ENCODE measurements at regions not wholly inside any gene's neighbourhood (a gene's known extent, or its start where the extent isn't known, plus 50 kb on each side); places are given as distances from the start of the nearest gene placed in this dataset.

DNA sequence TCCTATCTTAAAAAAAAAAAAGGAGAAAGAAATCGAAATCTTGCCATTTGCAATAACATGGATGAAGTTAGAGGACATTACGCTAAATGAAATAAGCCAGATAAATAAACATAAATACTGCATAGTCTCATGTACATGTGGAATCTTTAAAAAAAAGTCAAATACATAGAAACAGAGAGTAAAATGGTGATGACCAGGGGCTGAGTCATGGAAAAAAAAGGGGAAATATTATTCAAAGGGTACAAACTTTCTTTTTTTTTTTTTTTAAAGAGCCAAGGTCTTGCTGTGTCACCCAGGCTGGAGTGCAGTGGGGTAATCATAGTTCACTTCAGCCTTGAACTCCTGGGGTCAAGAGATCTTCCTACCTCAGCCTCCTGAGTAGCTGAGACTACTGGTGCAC, 310.1 kb downstream of the ZNF608 start:
- Mint-ChIP-seq H3K27ac (no peak overlapping the region), H3K4me3 (ENCODE audit: low read depth) (no peak overlapping the region), H3K36me3 (ENCODE audit: insufficient read depth) (peaks cover 3% of the 10 kb centered on the region), H3K9me3 (ENCODE audit: low read depth) (peaks cover 28% of the 10 kb centered on the region), H3K4me1 (ENCODE audit: low read depth) (peaks cover 12% of the 10 kb centered on the region), H3K27me3 (no peaks in the 10 kb centered on the region)
- no peak for TF ChIP-seq CTCF (IDR thresholded peaks at IDR 0.05; ENCODE audit: unreplicated experiment)
- DNase-seq (ENCODE audit: low spot score, unreplicated experiment) = no peak

DNA sequence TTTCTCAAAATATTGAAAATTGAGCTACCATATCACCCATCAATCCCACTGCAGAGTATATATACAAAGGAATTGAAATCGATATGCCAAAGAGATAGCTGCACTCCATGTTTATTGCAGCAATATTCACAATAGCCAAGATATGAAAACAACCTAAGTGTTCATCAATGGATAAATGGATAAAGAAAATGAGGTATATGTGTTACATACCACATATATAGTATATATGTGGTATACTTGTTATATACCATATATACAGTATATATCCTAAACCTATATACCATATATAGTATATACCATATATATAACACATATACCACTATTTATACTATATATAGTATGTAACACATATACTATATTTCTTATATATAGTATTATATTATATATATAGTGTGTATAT, 313.3 kb downstream of the ZNF608 start:
- TF ChIP-seq CTCF (IDR thresholded peaks at IDR 0.05; ENCODE audit: unreplicated experiment) = no peak
- Mint-ChIP-seq H3K27me3 (no peaks in the 10 kb centered on the region), H3K4me1 (ENCODE audit: low read depth) (peaks cover under 1% of the 10 kb centered on the region), H3K27ac (no peak overlapping the region), H3K9me3 (ENCODE audit: low read depth) (peaks cover 33% of the 10 kb centered on the region), H3K4me3 (ENCODE audit: low read depth) (no peak overlapping the region), H3K36me3 (ENCODE audit: insufficient read depth) (peaks cover 3% of the 10 kb centered on the region)
- no peak for DNase-seq (ENCODE audit: low spot score, unreplicated experiment)

DNA sequence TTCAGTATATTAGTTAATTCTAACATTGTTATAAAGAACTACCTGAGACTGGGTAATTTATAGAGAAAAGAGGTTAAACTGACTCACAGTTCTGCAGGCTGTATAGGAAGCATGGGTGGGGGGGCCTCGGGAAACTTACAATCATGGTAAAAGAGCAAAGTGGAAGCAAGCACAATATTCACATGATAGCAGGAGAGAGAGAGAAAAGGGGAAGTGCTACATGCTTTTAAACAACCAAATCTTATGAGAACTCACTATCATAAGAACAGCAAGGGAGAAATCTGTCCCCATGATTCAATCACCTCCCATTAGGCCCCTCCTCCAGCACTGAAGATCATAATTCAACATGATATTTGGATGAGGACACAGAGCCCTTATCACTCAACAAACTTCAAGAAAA, 324.9 kb downstream of the ZNF608 start:
- Mint-ChIP-seq H3K9me3 (ENCODE audit: low read depth) (peaks cover 28% of the 10 kb centered on the region), H3K36me3 (ENCODE audit: insufficient read depth) (peaks cover 6% of the 10 kb centered on the region), H3K27ac (no peak overlapping the region)

DNA sequence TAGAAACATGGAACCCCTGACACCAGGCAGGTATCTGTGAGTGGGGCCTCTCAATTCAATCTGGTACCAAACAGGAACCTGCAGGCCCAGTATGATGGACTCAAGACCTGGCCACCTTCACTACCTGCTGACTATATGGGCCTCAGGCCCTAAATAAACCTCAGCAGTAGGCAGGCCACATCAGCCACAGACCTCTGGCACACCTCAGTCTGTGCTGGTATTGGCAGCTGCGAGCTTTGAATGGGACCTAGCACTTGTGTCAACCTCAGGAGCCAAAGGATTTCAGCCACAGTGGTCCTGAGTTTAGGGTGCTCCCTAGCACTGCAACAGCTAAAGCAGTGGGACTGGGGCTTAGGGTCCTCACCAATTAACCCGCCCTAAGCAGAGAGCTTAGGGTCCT, 325.5 kb downstream of the ZNF608 start:
- peaks cover 3% of the 10 kb centered on the region for H3K4me1 Mint-ChIP-seq (ENCODE audit: low read depth)
- H3K27me3 Mint-ChIP-seq = no peaks in the 10 kb centered on the region
- no peak for TF ChIP-seq CTCF (IDR thresholded peaks at IDR 0.05; ENCODE audit: unreplicated experiment)
- H3K36me3 Mint-ChIP-seq (ENCODE audit: insufficient read depth) = peaks cover 6% of the 10 kb centered on the region
- H3K27ac Mint-ChIP-seq = no peak overlapping the region
- no peak overlapping the region for H3K4me3 Mint-ChIP-seq (ENCODE audit: low read depth)
- no peak for DNase-seq (ENCODE audit: low spot score, unreplicated experiment)
- H3K9me3 Mint-ChIP-seq (ENCODE audit: low read depth) = peaks cover 26% of the 10 kb centered on the region

More for the DNA sequence above, 324.9 kb downstream of the ZNF608 start:
- no peak overlapping the region for H3K4me3 Mint-ChIP-seq (ENCODE audit: low read depth)
- no peak for TF ChIP-seq CTCF (IDR thresholded peaks at IDR 0.05; ENCODE audit: unreplicated experiment)
- H3K4me1 Mint-ChIP-seq (ENCODE audit: low read depth) = peaks cover 4% of the 10 kb centered on the region
- DNase-seq (ENCODE audit: low spot score, unreplicated experiment) = no peak
- H3K27me3 Mint-ChIP-seq = no peaks in the 10 kb centered on the region

GRCh38 chr5:124419531-124419930, 326.9 kb downstream of the ZNF608 start:
- Mint-ChIP-seq H3K36me3 (ENCODE audit: insufficient read depth) (peaks cover 6% of the 10 kb centered on the region), H3K4me1 (ENCODE audit: low read depth) (no peaks in the 10 kb centered on the region), H3K27ac (no peak overlapping the region), H3K27me3 (no peaks in the 10 kb centered on the region), H3K4me3 (ENCODE audit: low read depth) (no peak overlapping the region), H3K9me3 (ENCODE audit: low read depth) (peaks cover 14% of the 10 kb centered on the region)
- no peak for DNase-seq (ENCODE audit: low spot score, unreplicated experiment)
- no peak for TF ChIP-seq CTCF (IDR thresholded peaks at IDR 0.05; ENCODE audit: unreplicated experiment)
